Activated CD8-positive, alpha-beta T cell treated with anti-CD3 and anti-CD28 coated beads, Interleukin-2, amount 10 ng/mL, durations not matched to agents 7 days and 5 days (primary cell): ENCODE measurements at regions not wholly inside any gene's neighbourhood (a gene's known extent, or its start where the extent isn't known, plus 50 kb on each side); places are given as distances from the start of the nearest gene placed in this dataset.

Experiments used
- ATAC-seq: fragments of 150-1000 bp; cut with Tn5 transposase; one replicate; pipeline ENCODE4 v1.10.0; 2021; ENCODE audit warnings: moderate library complexity
- CTCF ChIA-PET: fragments of 350-600 bp; sonication (Branson Sonifier 250); formaldehyde crosslinking; loops from one replicate; lab custom pipeline; 2021; ENCODE audit warnings: antibody characterized with exemption; lab: Charles Lee
- POLR2A ChIA-PET: fragments of 350-600 bp; sonication (Branson Sonifier 250); formaldehyde crosslinking; loops from one replicate; lab custom pipeline; 2021; ENCODE audit warnings: antibody characterized with exemption; lab: Charles Lee
- DNase-seq: peaks from one replicate; pipeline ENCODE4 v3.0.0-alpha.2; 2020
- H3K27ac Mint-ChIP-seq: one replicate; pipeline ENCODE4 v1.8.0; 2021; ENCODE audit warnings: mild to moderate bottlenecking, mixed read lengths
- H3K27me3 Mint-ChIP-seq: one replicate; pipeline ENCODE4 v1.8.0; 2021; ENCODE audit warnings: low read depth, mixed read lengths
- H3K36me3 Mint-ChIP-seq: one replicate; pipeline ENCODE4 v1.8.0; 2021; ENCODE audit warnings: low read depth, mixed read lengths
- H3K4me1 Mint-ChIP-seq: one replicate; pipeline ENCODE4 v1.8.0; 2021; ENCODE audit warnings: low read depth, mixed read lengths
- H3K4me3 Mint-ChIP-seq: one replicate; pipeline ENCODE4 v1.8.0; 2021; ENCODE audit warnings: mild to moderate bottlenecking, mixed read lengths
- H3K9me3 Mint-ChIP-seq: one replicate; pipeline ENCODE4 v1.8.0; 2022; ENCODE audit warnings: mixed read lengths; ENCODE audit not compliant: insufficient read depth

- Mint-ChIP-seq H3K36me3 (no peaks in the 10 kb centered on the region), H3K4me3 (no peak overlapping the region), H3K27ac (no peak overlapping the region), H3K9me3 (no peaks in the 10 kb centered on the region), H3K4me1 (no peaks in the 10 kb centered on the region), H3K27me3 (no peaks in the 10 kb centered on the region)
- ChIA-PET POLR2A (interaction anchor here (0.7 kb wide), 1 partner anchor 433 kb away, joined by 3 read pairs; no protein-coding TSS in a partner anchor), CTCF (no interaction called here)
- DNase-seq (no peak), ATAC-seq (no peak)
These were observed 1009.5 kb upstream of the TMEM132C start for GRCh38 chr12:127257366-127257935.

- H3K4me3 Mint-ChIP-seq: no peak overlapping the region
- ATAC-seq: no peak
- H3K27me3 Mint-ChIP-seq: no peaks in the 10 kb centered on the region
- CTCF ChIA-PET: no interaction called here
- POLR2A ChIA-PET: no interaction called here
- H3K9me3 Mint-ChIP-seq: peaks cover 7% of the 10 kb centered on the region
- H3K4me1 Mint-ChIP-seq: no peaks in the 10 kb centered on the region
- no peak overlapping the region for H3K27ac Mint-ChIP-seq
- DNase-seq: no peak
- no peaks in the 10 kb centered on the region for H3K36me3 Mint-ChIP-seq
These were observed 1006.4 kb upstream of the TMEM132C start for GRCh38 chr12:127260531-127260930.

- no peaks in the 10 kb centered on the region for H3K4me1 Mint-ChIP-seq
- peaks cover 7% of the 10 kb centered on the region for H3K9me3 Mint-ChIP-seq
- ChIA-PET POLR2A (no interaction called here), CTCF (no interaction called here)
- H3K27ac Mint-ChIP-seq: no peak overlapping the region
- H3K27me3 Mint-ChIP-seq: no peaks in the 10 kb centered on the region
- ATAC-seq (no peak), DNase-seq (no peak)
- H3K36me3 Mint-ChIP-seq: no peaks in the 10 kb centered on the region
- no peak overlapping the region for H3K4me3 Mint-ChIP-seq
These were observed 1006.0 kb upstream of the TMEM132C start for GRCh38 chr12:127260999-127261398.

GRCh38 chr12:127262615-127263014 lies 1004.4 kb upstream of the TMEM132C start:
- POLR2A ChIA-PET: no interaction called here
- Mint-ChIP-seq H3K9me3 (peaks cover 7% of the 10 kb centered on the region), H3K27ac (no peak overlapping the region), H3K4me1 (no peaks in the 10 kb centered on the region), H3K4me3 (no peak overlapping the region), H3K36me3 (no peaks in the 10 kb centered on the region), H3K27me3 (no peaks in the 10 kb centered on the region)
- ATAC-seq (no peak), DNase-seq (no peak)
- CTCF ChIA-PET: no interaction called here

GRCh38 chr12:127263621-127264020 lies 1003.3 kb upstream of the TMEM132C start:
- no peaks in the 10 kb centered on the region for H3K4me1 Mint-ChIP-seq
- ChIA-PET POLR2A (no interaction called here), CTCF (no interaction called here)
- no peak overlapping the region for H3K4me3 Mint-ChIP-seq
- H3K27me3 Mint-ChIP-seq: no peaks in the 10 kb centered on the region
- H3K27ac Mint-ChIP-seq: no peak overlapping the region
- ATAC-seq (no peak), DNase-seq (no peak)
- no peaks in the 10 kb centered on the region for H3K36me3 Mint-ChIP-seq
- peaks cover 7% of the 10 kb centered on the region for H3K9me3 Mint-ChIP-seq

- Mint-ChIP-seq H3K36me3 (no peaks in the 10 kb centered on the region), H3K4me1 (no peaks in the 10 kb centered on the region), H3K4me3 (no peak overlapping the region), H3K27me3 (no peaks in the 10 kb centered on the region), H3K9me3 (peaks cover 7% of the 10 kb centered on the region), H3K27ac (no peak overlapping the region)
- ChIA-PET CTCF (no interaction called here), POLR2A (interaction anchor here (0.6 kb wide), 1 partner anchor 65 kb away, joined by 3 read pairs; no protein-coding TSS in a partner anchor)
- ATAC-seq (no peak), DNase-seq (no peak)
These were observed 999.8 kb upstream of the TMEM132C start for GRCh38 chr12:127267128-127267527.

GRCh38 chr12:127268213-127268612 lies 998.8 kb upstream of the TMEM132C start:
- ATAC-seq (no peak), DNase-seq (no peak)
- H3K27me3 Mint-ChIP-seq: no peaks in the 10 kb centered on the region
- POLR2A ChIA-PET: no interaction called here
- H3K27ac Mint-ChIP-seq: no peak overlapping the region
- no peaks in the 10 kb centered on the region for H3K36me3 Mint-ChIP-seq
- H3K4me3 Mint-ChIP-seq: no peak overlapping the region
- H3K4me1 Mint-ChIP-seq: no peaks in the 10 kb centered on the region
- CTCF ChIA-PET: no interaction called here
- H3K9me3 Mint-ChIP-seq: peaks cover 7% of the 10 kb centered on the region

- peaks cover 4% of the 10 kb centered on the region for H3K9me3 Mint-ChIP-seq
- no peak overlapping the region for H3K4me3 Mint-ChIP-seq
- no peaks in the 10 kb centered on the region for H3K36me3 Mint-ChIP-seq
- ATAC-seq (no peak), DNase-seq (no peak)
- H3K27ac Mint-ChIP-seq: no peak overlapping the region
- no peaks in the 10 kb centered on the region for H3K4me1 Mint-ChIP-seq
- H3K27me3 Mint-ChIP-seq: no peaks in the 10 kb centered on the region
- CTCF ChIA-PET: no interaction called here
- POLR2A ChIA-PET: no interaction called here
These were observed 998.1 kb upstream of the TMEM132C start for GRCh38 chr12:127268706-127269425.

- Mint-ChIP-seq H3K9me3 (no peaks in the 10 kb centered on the region), H3K27ac (no peak overlapping the region), H3K36me3 (no peaks in the 10 kb centered on the region), H3K4me3 (no peak overlapping the region), H3K4me1 (no peaks in the 10 kb centered on the region), H3K27me3 (no peaks in the 10 kb centered on the region)
- ATAC-seq (no peak), DNase-seq (no peak)
- ChIA-PET CTCF (no interaction called here), POLR2A (no interaction called here)
These were observed 996.8 kb upstream of the TMEM132C start for GRCh38 chr12:127270193-127270592.

- no peaks in the 10 kb centered on the region for H3K27me3 Mint-ChIP-seq
- ATAC-seq (no peak), DNase-seq (no peak)
- no peak overlapping the region for H3K27ac Mint-ChIP-seq
- H3K4me3 Mint-ChIP-seq: no peak overlapping the region
- CTCF ChIA-PET: no interaction called here
- H3K4me1 Mint-ChIP-seq: no peaks in the 10 kb centered on the region
- POLR2A ChIA-PET: no interaction called here
- no peaks in the 10 kb centered on the region for H3K36me3 Mint-ChIP-seq
- no peaks in the 10 kb centered on the region for H3K9me3 Mint-ChIP-seq
These were observed 995.2 kb upstream of the TMEM132C start for GRCh38 chr12:127271776-127272175.

GRCh38 chr12:127272864-127273263 lies 994.1 kb upstream of the TMEM132C start:
- no peak for DNase-seq
- Mint-ChIP-seq H3K36me3 (no peaks in the 10 kb centered on the region), H3K4me1 (peaks cover 4% of the 10 kb centered on the region), H3K27me3 (no peaks in the 10 kb centered on the region), H3K4me3 (no peak overlapping the region), H3K27ac (no peak overlapping the region), H3K9me3 (no peaks in the 10 kb centered on the region)
- CTCF ChIA-PET: no interaction called here
- POLR2A ChIA-PET: no interaction called here
- ATAC-seq: no peak

GRCh38 chr12:127273626-127274025 lies 993.3 kb upstream of the TMEM132C start:
- Mint-ChIP-seq H3K4me3 (no peak overlapping the region), H3K9me3 (no peaks in the 10 kb centered on the region), H3K27me3 (no peaks in the 10 kb centered on the region), H3K4me1 (peaks cover 7% of the 10 kb centered on the region), H3K27ac (no peak overlapping the region), H3K36me3 (no peaks in the 10 kb centered on the region)
- POLR2A ChIA-PET: no interaction called here
- DNase-seq: no peak
- CTCF ChIA-PET: no interaction called here
- no peak for ATAC-seq
